Upper lobe of left lung (tissue), 6 donors: ENCODE measurements at regions not wholly inside any gene's neighbourhood (a gene's known extent, or its start where the extent isn't known, plus 50 kb on each side); places are given as distances from the start of the nearest gene placed in this dataset.
A peak's percentile ranks its signal among the peaks of the same experiment; 100 is the strongest.

Experiments used
- ATAC-seq, 2 donors: fragments of 200-7000 bp; cut with Tn5 transposase; one replicate each; pipeline ENCODE4 v1.9.1; 2022; ENCODE audit warnings: mild to moderate bottlenecking in 2 of 2, moderate library complexity in 2 of 2; ENCODE audit not compliant: low FRiP score in 2 of 2
- DNase-seq, 2 donors: peaks; one replicate each; pipeline ENCODE4 v3.0.0-alpha.2; 2019 to 2020
- H3K27ac ChIP-seq, 4 donors: fragments of 200-600 bp; sonication (generic); one replicate each; pipeline ENCODE4 v1.5.1; 2016 to 2019
- H3K27me3 ChIP-seq, 4 donors: fragments of 200-600 bp; sonication (generic); one replicate each; pipeline ENCODE4 v1.5.1; 2017 to 2019
- H3K36me3 ChIP-seq, 4 donors: fragments of 200-600 bp; sonication (generic); one replicate each; pipeline ENCODE4 v1.5.1; 2016 to 2019
- H3K4me1 ChIP-seq, 4 donors: fragments of 200-600 bp; sonication (generic); one replicate each; pipeline ENCODE4 v1.5.1; 2018 to 2019
- H3K4me3 ChIP-seq, 4 donors: fragments of 200-600 bp; sonication (generic); one replicate each; pipeline ENCODE4 v1.5.1; 2017 to 2019; ENCODE audit warnings: mild to moderate bottlenecking in 2 of 4, moderate library complexity in 1 of 4
- H3K9me3 ChIP-seq, 4 donors: fragments of 200-600 bp; sonication (generic); one replicate each; pipeline ENCODE4 v1.5.1; 2018 to 2019
- CTCF ChIP-seq, 6 experiments: fragments of 450-650 bp in 4 of 6; fragments of 200-600 bp in 2 of 6; sonication (generic) in 2 of 6; IDR thresholded peaks; one replicate each; pipeline ENCODE4 v1.5.1; 2016 to 2019; ENCODE audit warnings: antibody characterized with exemption in 6 of 6
- EP300 ChIP-seq, 4 donors: sonication (generic); formaldehyde crosslinking; IDR thresholded peaks; one replicate each; pipeline ENCODE4 v1.5.1; 2017; ENCODE audit warnings: antibody characterized with exemption in 4 of 4, control low read depth in 2 of 4
- POLR2A ChIP-seq, 4 donors: fragments of 450-650 bp; IDR thresholded peaks; one replicate each; pipeline ENCODE4 v1.5.1; 2016 to 2017; ENCODE audit warnings: antibody characterized with exemption in 4 of 4, mild to moderate bottlenecking in 2 of 4
- POLR2AphosphoS5 ChIP-seq, 2 donors: sonication (generic); formaldehyde crosslinking; IDR thresholded peaks; one replicate each; pipeline ENCODE4 v1.5.1; 2017; ENCODE audit warnings: antibody characterized with exemption in 2 of 2
- WGBS, 2 donors: methylation state at CpG; one replicate each; pipeline ENCODE4 v1.1.5; 2017 to 2018; 5-methylcytosine and 5-hydroxymethylcytosine counted together
- donor health status: DM: no; HTN: no; CAD: no; lungs with moderate emphysema.
- donor health status: DM: no; HTN: yes; CAD: no; lungs with severe emphysema.

GRCh38 chr5:97854871-97855762 is 672.1 kb upstream of the RIOK2 start:
- 67 to 79% methylated on average over 3 to 9 of the region's 9 CpGs for WGBS, 2 donors
- Histone ChIP-seq H3K27ac (no peak overlapping the region), H3K4me1 (no peaks in the 10 kb centered on the region), H3K36me3 (no peaks in the 10 kb centered on the region), H3K27me3 (no peaks in the 10 kb centered on the region), H3K4me3 (no peak overlapping the region), H3K9me3 (peaks cover 0 to 14% (median 4%) of the 10 kb centered on the region in 4 donors)
- ATAC-seq, result peak in 1 of 2 donors; percentile 12
- TF ChIP-seq EP300 (IDR thresholded peaks at IDR 0.05), result no peak
- no peak for TF ChIP-seq POLR2AphosphoS5 (IDR thresholded peaks at IDR 0.05)
- TF ChIP-seq POLR2A (IDR thresholded peaks at IDR 0.05), result no peak
- TF ChIP-seq CTCF (IDR thresholded peaks at IDR 0.05), result no peak
- no peak for DNase-seq

- Histone ChIP-seq H3K4me3 (no peak overlapping the region), H3K9me3 (no peaks in the 10 kb centered on the region), H3K27ac (no peak overlapping the region), H3K4me1 (no peaks in the 10 kb centered on the region), H3K27me3 (no peaks in the 10 kb centered on the region), H3K36me3 (no peaks in the 10 kb centered on the region)
- 81 to 85% methylated on average over 2 of the region's 2 CpGs for WGBS, 2 donors
- TF ChIP-seq EP300 (IDR thresholded peaks at IDR 0.05), result no peak
- TF ChIP-seq POLR2AphosphoS5 (IDR thresholded peaks at IDR 0.05), result no peak
- no peak for TF ChIP-seq CTCF (IDR thresholded peaks at IDR 0.05)
- no peak for TF ChIP-seq POLR2A (IDR thresholded peaks at IDR 0.05)
- no peak for DNase-seq
- no peak for ATAC-seq
Measured at GRCh38 chr5:97874491-97874890, 691.4 kb upstream of the RIOK2 start.

GRCh38 chr5:97876272-97876671 is 693.2 kb upstream of the RIOK2 start:
- 70 to 75% methylated on average over 2 of the region's 2 CpGs for WGBS, 2 donors
- H3K27me3 ChIP-seq, result no peaks in the 10 kb centered on the region
- no peak overlapping the region for H3K27ac ChIP-seq
- no peaks in the 10 kb centered on the region for H3K4me1 ChIP-seq
- no peak for ATAC-seq
- no peaks in the 10 kb centered on the region for H3K36me3 ChIP-seq
- H3K4me3 ChIP-seq, result no peak overlapping the region
- TF ChIP-seq POLR2A (IDR thresholded peaks at IDR 0.05) (no peak), EP300 (IDR thresholded peaks at IDR 0.05) (no peak), CTCF (IDR thresholded peaks at IDR 0.05) (no peak), POLR2AphosphoS5 (IDR thresholded peaks at IDR 0.05) (no peak)
- DNase-seq, result no peak
- no peaks in the 10 kb centered on the region for H3K9me3 ChIP-seq

DNA sequence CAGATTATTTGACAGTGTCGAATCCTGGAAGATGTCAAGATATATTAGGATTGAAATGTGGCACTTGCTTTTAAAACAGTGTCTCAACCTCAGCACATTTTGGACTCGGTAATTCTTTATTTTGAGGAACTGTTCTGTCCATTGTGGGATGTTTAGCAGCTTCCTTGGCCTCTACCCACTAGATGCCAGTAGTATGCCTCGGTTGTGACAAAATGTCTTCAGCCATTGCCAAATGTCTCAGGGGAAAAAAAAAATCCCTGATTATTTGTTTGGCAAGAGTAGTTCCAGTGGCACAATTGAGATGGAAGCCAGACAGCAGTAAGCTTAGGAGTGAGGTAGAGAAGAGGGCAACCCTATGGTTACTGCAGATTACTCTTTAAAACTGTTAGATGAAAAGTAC is 694.5 kb upstream of the RIOK2 start:
- Histone ChIP-seq H3K4me1 (no peaks in the 10 kb centered on the region), H3K27me3 (no peaks in the 10 kb centered on the region), H3K9me3 (no peaks in the 10 kb centered on the region), H3K4me3 (no peak overlapping the region), H3K27ac (no peak overlapping the region), H3K36me3 (no peaks in the 10 kb centered on the region)
- 61% methylated on average over 3 of the region's 3 CpGs for WGBS, 2 donors
- ATAC-seq (no peak), DNase-seq (no peak)
- TF ChIP-seq CTCF (IDR thresholded peaks at IDR 0.05) (no peak), EP300 (IDR thresholded peaks at IDR 0.05) (no peak), POLR2AphosphoS5 (IDR thresholded peaks at IDR 0.05) (no peak)

DNA sequence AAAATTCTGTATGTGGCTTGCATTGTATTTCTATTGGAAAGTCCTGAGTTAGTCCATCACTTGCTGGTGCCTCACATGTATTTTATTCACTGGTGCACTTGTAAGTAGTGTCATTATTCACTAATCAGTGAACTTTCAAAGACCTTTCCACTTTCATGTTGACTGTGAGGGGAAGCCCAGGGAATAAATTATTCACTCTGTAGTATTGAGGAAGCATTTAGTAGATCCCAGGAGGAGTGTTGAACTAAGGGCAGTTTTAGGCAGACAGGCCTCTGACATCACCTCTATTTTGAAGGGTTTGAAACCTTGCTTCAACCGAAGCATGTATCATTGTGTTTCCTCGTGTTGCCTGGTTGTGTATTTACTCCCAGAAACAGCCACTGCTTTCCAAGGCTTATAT is 705.4 kb upstream of the RIOK2 start:
- no peaks in the 10 kb centered on the region for H3K27me3 ChIP-seq
- H3K27ac ChIP-seq, result no peak overlapping the region
- 74 to 83% methylated on average over 2 of the region's 2 CpGs for WGBS, 2 donors
- no peak for DNase-seq
- no peaks in the 10 kb centered on the region for H3K36me3 ChIP-seq
- no peak for TF ChIP-seq POLR2A (IDR thresholded peaks at IDR 0.05)
- TF ChIP-seq POLR2AphosphoS5 (IDR thresholded peaks at IDR 0.05), result no peak
- no peak for ATAC-seq
- no peak overlapping the region for H3K4me3 ChIP-seq
- H3K9me3 ChIP-seq, result peaks cover 0 to 7% (median 3%) of the 10 kb centered on the region in 4 donors
- H3K4me1 ChIP-seq, result no peaks in the 10 kb centered on the region
